G401 (cell line): ENCODE measurements at regions not wholly inside any gene's neighbourhood (a gene's known extent, or its start where the extent isn't known, plus 50 kb on each side); places are given as distances from the start of the nearest gene placed in this dataset.
"Not testable (repeated sequence)": the region's sequence is repeated elsewhere in the genome, so short reads cannot be mapped to it uniquely, and the experiment has no call there.

Source experiments
- DNase-seq: peaks from one replicate; pipeline ENCODE4 v3.0.0-alpha.2; 2015; ENCODE audit warnings: low spot score
- in situ Hi-C: cut with HindIII; loops from 2 replicates; pipeline ENCODE4 v1.10.0; 2016; ENCODE audit warnings: low sequenced_read_pairs, mixed read lengths

DNA sequence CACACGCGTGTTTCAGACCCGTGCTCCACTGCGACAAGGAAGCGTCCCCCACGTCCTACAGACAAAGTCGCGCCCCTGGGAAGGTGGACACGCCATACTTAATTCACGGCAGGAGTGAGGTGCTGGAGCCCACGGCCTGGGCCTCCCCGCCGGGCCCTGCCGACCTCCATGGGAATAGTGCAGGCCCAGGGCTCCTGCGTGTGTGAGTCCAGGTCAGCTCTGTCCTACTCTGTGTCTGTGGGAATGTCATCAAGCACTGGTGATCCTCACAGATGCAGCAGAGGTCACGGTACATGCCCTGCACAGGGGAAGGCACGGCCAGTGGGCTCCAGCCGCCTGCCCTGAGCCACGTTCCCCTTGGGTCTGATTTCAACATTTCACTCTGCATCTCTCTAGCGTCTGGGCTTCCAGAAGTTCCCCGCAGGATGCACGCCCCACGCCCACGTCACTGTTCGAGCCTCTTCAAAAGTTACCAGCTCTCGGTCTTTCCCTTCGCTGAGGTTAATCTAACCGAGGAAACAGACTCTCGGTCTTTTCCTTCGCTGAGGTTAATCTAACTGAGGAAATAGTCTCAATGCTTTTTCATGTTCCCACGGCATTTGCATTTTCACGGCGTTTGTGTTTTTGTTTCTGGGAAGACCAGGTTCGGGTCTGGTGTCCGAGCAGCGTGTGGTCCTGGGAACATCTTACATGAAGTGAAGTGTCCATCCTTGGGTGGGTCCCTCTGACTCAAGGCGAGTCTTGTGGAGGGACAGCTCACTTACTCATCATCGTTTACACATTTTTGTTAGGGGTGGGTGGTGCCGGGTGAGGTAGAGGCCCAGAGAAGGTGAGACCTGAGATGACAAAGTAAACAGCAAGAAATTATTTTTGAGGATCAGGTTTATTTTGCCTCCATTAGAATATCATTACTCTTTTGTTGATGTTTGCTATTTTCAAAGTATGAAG lies 157.3 kb upstream of the ALKAL2 start:
- no peak for DNase-seq
- in situ Hi-C loops: no loop called here

- in situ Hi-C loops: no loop called here
- DNase-seq: no peak
Measured at GRCh38 chr2:443741-444140, 155.8 kb upstream of the ALKAL2 start.

DNA sequence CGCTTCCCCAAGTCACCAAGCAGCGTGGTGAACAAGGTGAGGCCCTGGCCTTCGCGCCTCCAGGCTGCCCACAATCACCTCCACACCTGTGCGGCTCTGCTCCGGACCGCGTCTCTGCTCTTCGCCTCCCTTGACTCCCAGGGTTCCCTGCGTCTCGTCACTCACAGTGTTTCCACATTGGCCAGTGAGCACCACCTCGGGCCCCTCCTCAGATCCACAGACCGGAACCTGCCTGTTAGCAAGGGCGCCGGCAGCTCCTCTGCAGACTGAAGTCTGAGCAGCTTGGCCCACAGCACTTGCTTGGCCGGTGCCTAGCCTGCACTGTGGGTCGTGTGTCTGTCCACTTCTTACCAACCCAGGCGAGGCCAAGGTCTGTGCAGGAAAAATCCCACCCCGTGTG lies 155.3 kb upstream of the ALKAL2 start:
- DNase-seq: no peak
- in situ Hi-C loops: no loop called here

DNA sequence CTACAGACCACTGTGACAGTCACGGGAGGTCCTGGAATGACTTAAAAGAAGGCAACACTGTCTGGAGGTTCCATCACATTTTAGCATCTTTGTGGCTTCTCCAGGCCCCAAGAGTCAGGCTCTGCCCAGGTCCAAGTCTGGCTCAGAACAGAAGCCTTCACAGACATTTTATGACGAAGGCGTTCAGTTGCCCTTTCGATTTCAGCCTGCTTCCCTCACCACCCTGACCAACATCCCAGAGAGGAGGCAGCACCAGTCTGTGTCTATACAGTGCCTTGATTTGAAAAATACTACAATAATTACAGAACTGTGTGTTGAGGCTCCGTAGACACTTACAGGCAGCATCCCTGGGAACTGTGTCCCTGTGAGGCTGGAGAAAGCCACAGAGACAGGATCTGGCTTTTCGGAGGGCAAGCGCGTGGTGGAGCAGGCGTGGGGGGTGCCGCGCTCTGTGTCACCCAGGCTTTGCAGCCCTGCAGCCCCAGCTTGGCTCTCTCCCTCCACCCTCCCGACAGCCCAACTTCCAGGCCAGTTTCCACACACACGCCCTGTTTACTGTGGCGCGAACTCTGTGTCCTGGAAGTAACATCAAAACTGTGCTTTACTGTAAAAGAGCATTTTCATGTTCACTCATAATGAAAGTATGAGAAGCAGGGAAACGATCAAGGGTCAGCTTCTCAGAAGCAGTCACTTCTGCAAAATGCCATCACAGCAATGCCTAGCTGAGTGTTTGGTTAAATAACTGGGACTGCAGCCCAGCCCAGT lies 153.5 kb upstream of the ALKAL2 start:
- DNase-seq: no peak
- in situ Hi-C loops: no loop called here

DNA sequence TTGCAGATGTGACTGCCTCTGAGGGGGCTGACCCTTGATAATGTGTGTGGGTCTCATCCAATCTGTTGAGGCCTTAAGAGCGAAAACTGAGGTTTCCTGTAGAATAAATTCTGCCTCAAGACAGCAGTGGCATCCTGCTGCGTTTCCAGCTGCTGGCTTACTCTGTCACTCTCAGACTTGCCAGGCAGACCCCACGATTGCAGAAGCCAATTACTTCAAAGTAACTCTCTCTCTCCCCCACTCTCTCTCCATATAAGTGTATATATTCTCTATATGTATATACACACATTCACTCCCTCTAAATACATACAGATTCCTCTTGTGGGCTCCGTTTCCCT lies 152.5 kb upstream of the ALKAL2 start:
- DNase-seq: no peak
- in situ Hi-C loops: no loop called here

DNA sequence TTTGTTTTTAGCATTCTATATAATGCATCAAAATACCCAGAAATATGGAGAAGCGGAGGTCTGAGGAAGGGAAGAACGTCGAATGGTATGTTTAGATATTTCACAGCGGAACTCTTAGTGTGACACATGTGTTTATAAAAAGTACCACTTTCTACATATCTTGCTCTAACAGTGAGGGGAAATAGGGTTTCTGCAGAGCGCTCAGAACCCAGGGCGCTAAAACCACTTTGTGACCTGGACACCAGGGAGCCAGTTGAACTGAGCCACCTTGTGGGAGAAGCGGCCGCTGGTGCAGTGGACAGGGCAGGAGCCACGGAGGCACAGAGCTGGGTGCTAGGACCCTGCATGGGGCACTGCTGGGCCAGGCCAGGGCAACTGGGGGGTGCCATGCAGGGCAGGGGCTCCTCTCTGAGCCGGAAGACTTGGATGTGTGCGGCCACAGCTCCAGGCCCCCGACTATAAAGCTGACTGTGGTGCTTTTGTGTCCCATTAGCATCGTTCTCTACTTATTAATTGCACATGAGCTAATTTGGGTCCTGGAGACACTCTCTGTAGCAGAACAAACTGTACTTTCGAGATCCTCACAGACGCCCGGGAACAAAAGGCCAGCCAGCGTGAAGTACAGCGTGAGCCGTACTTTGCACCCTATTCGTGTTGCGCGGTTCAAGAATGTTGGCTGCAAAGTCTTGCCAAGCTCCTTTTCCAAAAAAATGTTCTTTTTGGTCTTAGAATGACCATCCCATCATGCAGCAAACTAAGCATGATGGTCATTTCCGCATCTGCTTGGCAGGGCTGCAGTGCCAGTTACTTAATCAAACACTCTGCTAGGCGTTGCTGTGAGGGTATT lies 151.9 kb upstream of the ALKAL2 start:
- DNase-seq: peak; percentile 40

GRCh38 chr2:439077-439476 lies 151.2 kb upstream of the ALKAL2 start:
- no peak for DNase-seq
- in situ Hi-C loops: no loop called here

More for the DNA sequence above, 151.9 kb upstream of the ALKAL2 start:
- in situ Hi-C loops: no loop called here

DNA sequence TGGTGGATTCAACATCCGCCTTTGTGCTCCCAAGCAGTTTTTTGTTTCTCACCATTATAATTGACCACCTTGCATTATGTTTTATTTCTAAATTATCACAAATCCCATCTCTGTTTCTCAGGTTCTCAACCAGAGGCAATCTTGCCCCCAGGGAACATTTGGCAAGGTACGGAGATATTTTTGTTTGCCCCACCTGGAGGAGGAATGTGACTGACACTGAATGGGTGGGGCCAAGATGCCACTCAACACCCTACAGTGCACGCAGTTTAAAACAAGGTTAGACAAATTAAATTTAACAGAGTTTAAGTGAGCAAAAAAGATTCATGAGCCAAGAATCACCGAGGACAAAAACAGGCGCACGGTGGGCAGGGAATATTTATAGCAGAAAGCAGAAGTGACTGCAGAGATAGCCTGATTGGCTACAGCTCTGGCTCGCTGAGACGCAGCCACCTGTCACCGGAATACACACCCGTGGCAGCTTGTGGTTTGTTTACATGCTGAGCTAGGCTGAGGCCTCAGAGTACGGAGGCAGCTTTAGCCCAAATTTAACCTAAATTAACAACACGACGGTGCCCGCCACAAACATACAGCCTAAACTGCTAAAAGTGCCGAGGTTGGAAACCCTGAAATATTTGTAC lies 150.0 kb upstream of the ALKAL2 start:
- peak; percentile 96 for DNase-seq
- in situ Hi-C loops: no loop called here

DNA sequence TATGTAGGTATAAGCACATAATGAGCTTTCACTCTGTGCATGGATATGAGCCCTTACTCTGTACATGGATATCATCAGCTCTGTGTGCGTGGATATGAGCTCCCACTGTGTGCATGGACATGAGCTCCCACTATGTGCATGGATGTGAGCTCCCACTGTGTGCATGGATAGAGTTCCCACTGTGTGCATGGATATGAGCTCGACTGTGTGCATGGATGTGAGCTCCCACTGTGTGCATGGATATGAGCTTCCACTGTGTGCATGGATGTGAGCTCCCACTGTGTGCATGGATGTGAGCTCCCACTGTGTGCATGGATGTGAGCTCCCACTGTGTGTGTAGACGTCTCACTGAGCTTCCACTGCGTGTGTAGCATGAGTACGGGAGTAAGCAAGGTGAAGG lies 149.3 kb upstream of the ALKAL2 start:
- no peak for DNase-seq

DNA sequence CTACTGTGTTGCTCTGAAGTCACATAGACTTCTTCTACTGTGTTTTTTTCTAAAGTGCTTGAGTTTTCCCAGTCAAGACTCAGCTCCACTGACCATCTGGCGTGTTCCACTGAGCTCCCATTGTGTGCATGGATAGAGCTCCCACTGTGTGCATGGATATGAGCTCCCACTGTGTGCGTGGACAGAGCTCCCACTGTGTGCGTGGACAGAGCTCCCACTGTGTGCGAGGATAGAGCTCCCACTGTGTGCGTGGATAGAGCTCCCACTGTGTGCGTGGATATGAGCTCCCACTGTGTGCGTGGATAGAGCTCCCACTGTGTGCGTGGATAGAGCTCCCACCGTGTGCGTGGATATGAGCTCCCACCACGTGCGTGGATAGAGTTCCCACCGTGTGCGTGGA lies 148.3 kb upstream of the ALKAL2 start:
- DNase-seq: no peak
- in situ Hi-C loops: no loop called here

More for the DNA sequence above, 149.3 kb upstream of the ALKAL2 start:
- in situ Hi-C loops: no loop called here

GRCh38 chr2:434625-435024 lies 146.7 kb upstream of the ALKAL2 start:
- no peak for DNase-seq
- in situ Hi-C loops: no loop called here

DNA sequence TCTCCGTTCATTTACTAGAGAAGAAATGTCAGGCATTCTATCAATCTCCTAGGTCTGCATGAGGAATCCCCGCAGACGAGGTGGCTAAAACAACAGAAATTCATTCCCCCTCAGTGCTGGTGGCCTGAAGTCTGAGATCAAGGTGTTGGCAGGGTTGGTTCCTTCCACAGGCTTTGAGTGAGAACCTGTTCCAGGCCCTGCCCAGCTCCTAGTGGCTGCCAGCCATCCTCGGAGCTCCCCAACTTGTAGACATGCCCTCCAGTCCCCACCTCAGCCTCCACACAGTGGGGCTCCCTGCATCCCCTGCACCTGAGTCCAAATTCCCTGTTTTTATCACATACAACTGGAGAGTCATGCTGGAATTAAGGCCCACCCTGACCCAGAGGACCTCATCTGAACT lies 145.3 kb upstream of the ALKAL2 start:
- in situ Hi-C loops: no loop called here
- no peak for DNase-seq

- in situ Hi-C loops: no loop called here
- DNase-seq: no peak
Measured at GRCh38 chr2:430291-431040, 142.6 kb upstream of the ALKAL2 start.

DNA sequence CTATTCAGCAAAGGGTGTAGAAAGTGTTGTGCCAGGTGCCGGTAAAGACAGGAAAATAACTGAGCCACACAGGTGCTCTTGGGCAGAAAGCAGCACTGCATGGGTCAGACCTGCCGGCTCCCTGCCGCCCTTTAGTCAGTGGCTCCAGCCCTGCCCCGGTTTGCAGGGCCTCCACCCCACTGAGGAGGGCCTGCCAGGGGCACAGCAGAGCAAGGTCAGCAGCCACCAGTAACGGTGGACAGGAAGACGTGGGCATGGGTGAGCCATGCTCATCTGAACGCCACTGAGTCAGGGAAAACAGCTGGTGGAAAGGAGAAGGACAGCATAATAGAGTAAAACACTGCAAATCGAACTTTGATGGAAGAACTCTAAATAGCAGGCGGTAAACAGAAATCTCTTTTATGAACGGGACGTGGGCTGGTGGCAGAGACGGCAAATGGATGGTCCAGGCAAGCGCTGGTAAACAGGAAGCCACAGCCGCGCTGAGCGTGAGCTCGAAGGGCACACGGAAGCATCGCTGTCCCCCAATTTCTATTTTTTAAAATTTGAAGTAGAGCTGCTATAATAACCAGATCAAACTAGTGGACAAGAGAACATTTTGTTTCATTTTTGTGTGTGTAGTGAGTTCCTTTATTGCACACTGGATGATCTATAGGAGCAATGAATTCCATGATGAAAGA lies 141.8 kb upstream of the ALKAL2 start:
- in situ Hi-C loops: no loop called here
- no peak for DNase-seq

GRCh38 chr2:429142-429541 lies 141.3 kb upstream of the ALKAL2 start:
- DNase-seq: no peak
- in situ Hi-C loops: no loop called here

DNA sequence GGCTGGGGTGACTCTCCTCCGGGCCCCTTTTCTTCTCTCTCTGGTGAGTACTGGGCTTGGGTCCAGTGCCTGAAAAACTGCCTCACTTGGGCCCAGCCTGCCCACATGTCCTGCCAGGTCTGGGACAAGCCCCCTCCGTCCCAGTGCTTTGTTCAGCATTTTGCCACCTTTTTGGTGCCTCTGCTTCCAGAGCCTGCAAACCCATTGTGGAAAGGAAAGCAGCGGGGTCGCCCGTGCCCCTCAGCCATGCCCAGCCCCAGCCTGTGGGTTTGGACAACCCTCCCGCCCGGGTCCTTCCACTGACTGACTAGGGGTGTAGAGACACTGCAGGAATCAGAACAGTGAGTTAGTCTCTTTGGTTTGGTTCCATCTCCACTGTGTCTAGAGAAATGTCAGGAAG lies 140.7 kb upstream of the ALKAL2 start:
- no peak for DNase-seq
- in situ Hi-C loops: no loop called here

GRCh38 chr2:426696-427095 lies 138.8 kb upstream of the ALKAL2 start:
- DNase-seq, in situ Hi-C loops: not testable (repeated sequence)

DNA sequence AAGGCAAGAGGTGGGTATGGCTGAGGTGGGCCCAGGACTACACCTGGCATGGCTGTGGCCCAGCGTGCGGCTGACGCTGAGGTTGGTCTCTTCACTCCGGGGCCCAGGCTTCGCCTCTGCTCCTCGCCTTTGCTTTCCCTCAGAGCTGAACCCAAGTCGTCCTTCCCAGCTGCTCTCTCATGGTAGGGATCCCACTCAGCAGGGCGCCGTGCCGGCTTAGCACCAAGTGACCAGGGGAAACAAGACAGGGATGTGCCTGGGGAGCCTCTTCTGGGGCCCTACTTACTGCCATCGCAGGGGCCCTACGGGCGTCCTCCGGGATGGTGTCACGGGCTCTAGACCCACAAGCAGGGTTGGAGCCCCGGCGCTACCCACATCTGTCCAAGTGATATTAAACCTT lies 138.1 kb upstream of the ALKAL2 start:
- DNase-seq: no peak
- in situ Hi-C loops: no loop called here
